Right kidney (tissue), 1 donor: ENCODE measurements at regions not wholly inside any gene's neighbourhood (a gene's known extent, or its start where the extent isn't known, plus 50 kb on each side); places are given as distances from the start of the nearest gene placed in this dataset.

ENCODE experiments used
- DNase-seq: peaks from one replicate; pipeline ENCODE4 v3.0.0-alpha.2; 2016

DNA sequence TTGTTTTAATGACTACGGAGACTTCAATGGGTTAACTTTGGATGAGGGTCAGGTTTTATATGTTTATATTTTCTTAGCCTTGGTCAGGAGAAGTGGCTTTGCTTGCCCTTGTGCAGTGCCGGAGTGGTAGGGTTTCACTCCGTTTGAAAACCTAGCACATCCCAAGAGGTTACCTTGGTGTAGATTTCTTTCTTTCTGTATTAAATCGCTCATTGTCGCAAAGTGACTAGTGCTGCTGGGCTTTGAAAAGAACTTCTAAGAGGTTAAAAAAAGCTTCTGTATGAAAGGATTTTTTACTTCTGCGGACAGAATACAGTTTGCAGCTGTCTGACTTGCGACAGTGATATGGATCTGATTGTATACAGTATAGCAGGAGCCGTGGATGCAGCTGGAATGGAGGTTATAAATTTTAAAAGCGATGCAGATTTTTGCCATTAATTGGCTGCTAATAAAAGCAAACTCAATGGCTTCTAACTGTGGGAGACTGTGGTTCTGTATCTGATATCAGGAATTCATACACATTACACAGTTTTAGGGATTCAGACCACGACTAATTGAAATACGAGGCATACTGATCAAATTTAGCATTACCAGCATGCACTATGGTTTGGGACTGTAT is 340.9 kb upstream of the PITX2 start:
- DNase-seq: no peak

DNA sequence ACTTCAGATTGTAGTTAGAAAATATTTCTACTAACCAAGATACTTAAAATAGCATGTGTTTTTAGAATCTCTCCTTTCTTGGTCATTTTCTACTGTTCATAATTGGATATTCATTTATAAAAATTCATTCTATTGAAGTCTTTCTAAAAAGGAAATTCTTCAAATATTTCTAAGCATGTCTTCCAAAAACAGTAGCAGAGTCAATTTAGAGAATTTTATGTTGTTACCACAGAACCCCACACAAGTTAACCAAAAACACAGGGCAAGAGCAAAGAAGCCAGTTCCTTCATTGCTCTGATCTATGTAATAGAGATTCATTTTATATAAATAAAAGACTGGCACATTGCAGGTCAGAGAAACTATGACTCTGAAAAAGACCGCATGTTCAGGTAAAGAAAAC is 345.1 kb upstream of the PITX2 start:
- no peak for DNase-seq

DNA sequence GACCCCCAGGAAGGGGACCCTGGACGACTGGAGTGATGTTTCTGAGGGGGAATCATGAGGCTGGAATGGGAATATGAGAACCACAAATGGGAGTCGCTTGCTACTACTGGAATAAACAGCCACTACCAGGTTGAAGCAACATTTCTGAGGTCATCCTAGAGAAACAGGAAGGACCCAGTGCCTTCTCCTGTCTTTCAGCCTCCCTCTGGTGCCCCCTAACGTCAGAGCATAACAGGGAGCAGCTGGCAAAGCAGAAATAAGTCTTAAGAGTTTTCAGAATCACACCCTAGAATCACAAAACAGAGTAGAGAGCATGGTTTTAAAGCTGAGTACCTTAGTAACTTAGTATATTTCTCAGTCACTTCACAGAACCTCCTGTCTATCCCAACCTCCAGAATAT is 347.8 kb upstream of the PITX2 start:
- no peak for DNase-seq

DNA sequence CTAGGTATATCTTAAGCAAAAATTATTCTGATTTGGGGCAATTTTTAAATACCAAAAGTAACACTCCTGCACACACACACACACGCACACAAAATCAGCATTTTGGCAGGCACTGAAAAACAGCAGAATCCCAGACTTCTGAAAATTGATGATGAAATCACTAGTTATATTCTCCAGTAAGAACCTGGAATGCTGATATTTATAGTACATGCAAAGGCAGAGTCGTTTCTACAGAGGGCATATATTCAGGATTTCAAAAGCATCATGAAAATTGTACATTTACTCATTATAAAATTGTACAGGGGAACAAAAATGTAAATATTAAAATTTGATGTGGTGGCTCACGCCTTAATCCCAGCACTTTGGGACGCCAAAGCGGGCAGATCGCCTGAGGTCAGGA is 352.5 kb upstream of the PITX2 start:
- DNase-seq: no peak

DNA sequence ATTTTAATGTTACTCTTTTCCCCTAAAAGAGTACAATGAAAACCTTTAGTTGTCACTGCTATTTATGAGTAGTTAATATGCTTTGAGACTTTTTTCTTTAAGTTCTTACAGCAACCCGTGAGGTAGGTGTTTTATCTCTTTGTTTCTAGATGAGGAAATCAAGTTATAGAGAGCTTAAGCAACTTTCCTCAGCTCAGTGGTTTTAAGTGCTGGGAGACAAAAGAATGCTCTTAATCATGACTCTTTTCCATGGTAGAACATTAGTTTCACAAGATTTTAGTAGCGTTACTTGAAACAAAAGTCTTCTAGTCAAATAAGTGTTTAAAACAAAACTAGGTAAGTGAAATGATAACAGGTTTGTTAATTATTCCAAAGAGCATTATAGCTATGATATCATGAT is 354.7 kb upstream of the PITX2 start:
- DNase-seq: no peak

DNA sequence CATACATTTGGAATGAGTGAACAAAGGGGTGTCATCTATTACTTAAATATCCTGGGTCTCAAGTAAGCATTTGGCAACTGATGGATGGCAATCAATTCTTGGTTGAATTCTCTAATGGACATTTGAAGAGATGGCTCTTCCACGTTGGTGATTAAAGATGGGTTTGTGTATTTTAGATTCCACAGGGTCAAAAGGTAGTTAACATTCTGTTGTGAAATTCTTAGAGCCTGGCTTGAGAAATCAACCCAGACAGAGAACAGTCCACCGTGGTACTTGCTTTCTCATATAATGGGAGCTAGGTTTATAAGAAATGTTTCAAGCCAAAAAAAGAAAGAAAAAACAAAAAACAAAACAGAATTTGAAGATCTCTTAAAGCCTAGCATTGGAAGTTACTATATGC is 355.9 kb upstream of the PITX2 start:
- no peak for DNase-seq

DNA sequence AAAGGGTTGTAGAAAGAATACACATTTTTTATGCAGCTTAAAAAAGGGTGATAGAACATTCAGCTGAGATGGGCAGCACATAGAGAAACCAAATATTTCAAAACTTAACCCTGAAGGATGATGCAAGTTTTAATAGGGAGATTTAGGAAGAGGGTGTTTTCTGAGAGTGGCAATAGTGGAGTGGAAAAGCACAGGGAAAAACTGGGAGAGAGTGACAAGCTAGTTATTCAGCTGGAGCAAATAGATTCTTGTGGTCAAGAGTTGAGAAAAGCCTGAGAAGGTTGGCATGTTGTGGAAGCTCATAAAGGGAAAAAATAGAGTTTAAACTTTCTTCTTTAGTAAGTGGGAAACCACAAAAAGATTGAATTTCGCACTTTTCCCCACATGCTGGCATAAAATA is 359.6 kb upstream of the PITX2 start:
- no peak for DNase-seq

DNA sequence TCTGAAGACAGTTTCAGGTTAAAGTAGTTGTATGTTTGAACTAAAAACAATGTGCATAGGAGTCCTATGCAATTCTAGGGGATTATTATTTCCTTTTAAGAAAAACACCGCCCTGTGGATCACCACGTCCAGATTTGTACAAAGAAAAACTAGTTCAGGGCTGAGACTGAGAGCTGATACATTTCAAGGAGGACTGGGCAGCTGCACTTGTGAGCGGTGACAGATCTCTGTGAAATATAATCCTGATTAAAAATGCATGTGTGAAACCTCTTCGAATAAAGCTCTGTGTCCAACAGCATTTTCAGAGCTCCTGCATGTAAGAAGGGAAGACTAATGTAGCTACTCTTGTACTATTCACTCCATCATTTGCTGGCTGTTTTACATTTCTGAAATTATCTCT is 365.8 kb upstream of the PITX2 start:
- no peak for DNase-seq

DNA sequence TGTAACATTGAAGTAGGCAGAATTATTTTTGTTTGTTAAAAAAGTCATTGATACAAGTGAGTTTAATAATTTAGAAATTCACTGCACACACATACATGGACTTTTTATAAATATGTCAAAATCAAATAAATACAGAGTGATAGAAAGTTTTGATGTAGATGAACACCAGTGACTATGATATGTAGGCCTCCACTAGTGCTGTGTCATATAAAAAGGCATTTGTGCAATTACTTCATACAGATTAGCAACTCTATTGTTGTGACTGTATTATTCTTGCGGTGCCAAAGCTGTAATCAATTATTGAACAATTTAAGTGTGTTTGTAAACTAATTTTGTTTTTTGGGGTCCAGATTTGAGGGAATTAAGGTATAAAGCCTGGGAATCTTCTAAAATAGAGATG is 366.2 kb upstream of the PITX2 start:
- DNase-seq: no peak

DNA sequence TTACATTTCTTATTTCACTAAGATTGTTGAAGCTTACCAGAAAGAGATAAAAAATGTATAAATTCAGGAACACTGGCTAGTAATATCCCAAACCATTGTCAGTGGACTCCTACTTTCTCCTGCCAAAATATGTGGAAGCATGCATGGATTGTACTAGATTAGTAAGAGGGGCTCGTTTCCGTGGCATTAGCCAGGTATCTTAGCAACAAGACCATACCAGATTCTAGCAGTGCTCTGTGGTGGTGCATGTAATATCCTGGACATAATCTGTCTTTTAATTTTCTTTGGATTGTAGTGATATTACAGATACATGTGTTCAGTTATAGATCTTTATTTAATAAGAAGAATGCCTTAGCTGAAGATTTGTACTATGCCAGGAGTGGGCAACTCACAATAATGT is 371.9 kb upstream of the PITX2 start:
- DNase-seq: no peak

DNA sequence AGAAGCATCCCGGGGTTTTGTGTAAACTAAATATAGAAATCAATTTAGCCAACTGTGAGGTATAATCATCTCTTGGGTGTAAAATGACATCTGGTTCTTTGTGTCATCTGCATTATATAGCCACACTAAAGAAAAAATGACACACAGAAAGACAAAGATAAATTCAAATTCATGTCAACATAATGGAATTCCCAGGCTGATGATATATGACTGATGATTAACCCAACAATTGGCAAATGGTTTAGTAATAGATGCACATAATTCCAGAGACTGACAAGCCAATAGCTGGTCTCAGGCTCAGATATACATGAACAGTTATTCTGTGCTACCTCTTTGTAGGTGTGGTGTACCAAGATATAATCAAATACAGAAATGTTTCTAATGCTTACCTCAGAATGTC is 375.4 kb upstream of the PITX2 start:
- DNase-seq: no peak

DNA sequence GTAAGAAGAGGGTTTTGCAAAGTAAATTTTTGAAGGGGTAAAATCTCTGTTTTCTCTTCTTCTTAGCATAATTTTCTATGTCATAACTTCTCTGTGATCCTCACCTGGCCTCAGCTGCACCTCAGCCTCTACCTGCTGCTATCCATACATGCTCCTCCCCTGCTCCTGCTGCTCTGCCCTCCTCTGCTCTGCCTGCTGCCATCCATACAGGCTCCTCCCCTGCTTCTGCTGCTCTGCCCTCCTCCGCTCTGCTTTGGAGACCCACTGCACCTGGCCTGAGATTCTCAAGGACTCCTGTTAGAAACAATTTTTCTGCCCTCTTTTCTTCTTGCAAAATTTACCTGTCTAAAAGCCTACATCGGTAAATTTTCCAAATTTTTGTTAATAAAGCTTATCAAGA is 388.6 kb upstream of the PITX2 start:
- DNase-seq: no peak

DNA sequence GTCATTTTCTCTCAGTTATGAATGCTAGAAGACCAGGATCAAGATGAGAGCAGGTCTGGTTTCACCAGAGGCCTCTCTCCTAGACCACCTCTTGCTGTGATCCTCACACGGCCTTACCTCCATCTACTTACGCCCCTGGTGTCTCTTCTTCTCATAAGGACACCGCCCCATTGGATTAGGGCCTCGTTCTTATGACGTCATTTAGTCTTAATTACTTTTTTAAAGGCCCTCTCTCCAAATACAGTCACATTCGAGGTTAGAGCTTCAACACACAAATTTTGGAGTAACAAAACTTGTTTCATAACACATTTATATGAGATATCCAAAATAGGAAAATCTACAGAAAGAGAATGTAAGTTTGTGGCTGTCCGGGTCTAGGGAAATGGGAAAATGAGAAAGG is 391.0 kb upstream of the PITX2 start:
- DNase-seq: no peak

DNA sequence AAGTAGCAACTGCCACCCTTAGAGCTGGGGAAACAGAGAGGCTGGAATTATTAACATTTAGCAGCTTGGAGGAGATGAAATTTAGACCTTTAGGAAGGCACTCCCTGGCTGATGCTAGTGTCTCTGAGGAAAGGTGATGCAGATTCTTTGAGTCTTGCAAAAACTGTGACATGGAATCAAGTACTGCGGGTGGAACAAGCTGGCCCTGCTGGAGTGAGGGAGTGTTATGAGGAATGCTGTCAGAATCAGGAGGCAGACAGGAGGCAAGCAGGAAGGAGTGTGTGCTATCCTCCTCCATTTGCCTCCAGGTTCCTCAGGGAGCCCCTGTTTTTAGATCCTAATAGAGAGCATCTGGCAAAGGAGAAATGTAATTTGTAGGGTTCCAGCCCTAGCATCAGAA is 391.7 kb upstream of the PITX2 start:
- no peak for DNase-seq

DNA sequence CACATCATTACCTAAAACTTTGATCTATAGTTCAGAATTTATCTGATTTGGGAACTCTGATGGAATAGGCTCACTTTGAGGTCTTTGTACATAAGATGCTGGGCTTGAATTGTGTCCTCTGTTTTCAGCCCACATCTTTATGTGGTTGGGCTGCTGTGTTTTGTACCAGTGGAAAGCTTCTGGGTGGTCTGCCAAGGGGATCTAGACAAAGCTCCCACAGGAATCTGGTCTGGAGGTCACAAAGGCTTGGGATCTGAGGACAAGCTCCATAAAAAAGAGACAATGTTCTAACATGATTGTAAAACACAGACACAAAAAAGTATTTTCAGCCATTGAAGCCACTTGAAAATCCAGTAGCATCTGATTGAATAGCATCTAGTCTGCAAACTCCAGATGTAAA is 393.5 kb upstream of the PITX2 start:
- no peak for DNase-seq

DNA sequence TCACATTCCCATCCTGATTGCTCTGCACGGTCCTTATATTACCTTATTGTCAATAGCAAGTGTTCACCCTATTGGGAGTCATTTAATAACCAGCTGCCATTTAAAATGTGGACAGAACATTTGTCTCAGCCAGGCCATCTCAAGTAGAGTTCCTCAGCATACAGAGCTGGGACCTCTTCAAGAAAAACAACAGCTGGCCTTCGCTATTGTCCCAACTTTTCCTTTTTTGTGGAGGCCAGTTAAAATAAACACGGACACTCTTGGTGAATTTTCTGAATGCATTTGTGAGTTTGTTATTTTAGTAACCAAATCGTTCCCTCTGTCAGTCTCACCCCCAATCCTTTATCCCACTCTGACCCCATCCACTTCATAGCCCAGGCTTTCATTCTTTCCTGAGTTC is 395.3 kb upstream of the PITX2 start:
- DNase-seq: no peak

DNA sequence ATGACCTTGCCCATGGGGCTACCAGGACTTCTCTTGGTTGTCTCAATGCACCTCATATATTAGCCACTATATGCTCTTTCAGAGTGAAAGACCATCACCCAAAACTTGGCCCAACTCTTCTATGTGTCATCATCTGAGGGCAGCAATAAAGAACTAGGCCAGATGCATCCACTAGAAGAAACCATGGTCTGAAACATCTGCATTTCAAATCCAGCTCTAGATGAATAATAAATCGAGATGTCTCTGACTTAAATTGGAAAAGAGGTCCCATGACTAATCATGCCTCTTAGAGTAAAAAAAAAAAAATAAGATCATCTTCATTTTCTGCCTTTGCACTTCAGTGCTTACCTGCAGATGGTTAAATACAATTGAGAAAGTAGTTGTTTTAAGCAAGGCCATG is 397.6 kb upstream of the PITX2 start:
- DNase-seq: no peak

DNA sequence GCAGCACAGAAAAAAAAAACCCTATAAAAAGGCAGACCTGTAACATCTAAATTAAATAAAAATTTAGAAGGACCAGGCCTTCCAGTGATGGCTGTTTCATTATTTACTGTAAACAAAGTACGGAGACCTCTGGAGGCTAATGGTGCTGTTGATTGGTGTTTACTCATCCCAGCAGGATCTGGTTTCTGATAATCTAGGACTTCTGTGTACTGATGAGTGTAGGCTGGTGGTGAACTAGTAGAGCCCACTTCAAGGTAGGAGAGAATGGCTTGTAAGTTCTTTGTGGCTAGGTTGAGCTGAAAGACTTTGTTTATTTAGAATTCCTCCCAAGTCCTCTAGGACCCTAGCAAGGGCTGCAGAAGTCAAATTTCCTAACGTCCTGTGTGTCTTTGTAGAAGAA is 398.1 kb upstream of the PITX2 start:
- no peak for DNase-seq

DNA sequence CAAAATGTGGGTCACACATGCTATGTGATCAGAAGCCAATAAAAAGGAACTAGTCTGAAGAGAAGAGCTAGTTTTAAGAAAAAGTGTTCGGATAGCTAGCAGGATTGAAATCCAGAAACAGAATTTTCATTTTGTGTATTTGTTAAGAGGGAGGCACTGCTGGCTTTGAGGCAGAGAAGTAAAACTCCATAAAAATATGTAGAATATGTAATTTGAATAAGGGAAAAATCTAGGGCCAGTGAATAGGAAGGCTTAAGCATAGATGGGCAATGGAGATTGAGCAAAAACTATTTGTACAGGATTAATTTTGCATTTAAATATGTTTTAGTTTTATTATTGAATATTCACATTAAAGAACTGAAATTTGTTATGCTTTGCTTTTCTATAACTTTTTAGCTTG is 399.9 kb upstream of the PITX2 start:
- DNase-seq: no peak

DNA sequence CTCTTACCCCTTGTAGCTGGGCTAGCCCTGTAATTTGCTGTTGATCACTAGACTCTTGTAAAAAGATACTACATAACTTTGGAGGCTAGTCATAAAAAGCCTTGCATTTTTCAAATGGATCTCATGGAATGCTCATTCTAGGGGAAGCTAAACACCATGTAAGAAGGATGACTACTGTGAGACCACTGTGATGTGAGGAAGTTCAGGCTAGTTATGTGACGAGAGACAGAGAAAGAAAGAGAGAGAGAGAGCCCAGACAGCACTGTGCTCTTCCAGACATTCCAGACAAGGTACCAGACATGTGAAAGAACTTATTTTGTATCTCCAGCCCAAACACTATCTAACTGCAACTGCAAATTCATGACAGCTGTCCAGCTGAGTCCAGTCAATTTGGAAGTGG is 404.6 kb upstream of the PITX2 start:
- no peak for DNase-seq

DNA sequence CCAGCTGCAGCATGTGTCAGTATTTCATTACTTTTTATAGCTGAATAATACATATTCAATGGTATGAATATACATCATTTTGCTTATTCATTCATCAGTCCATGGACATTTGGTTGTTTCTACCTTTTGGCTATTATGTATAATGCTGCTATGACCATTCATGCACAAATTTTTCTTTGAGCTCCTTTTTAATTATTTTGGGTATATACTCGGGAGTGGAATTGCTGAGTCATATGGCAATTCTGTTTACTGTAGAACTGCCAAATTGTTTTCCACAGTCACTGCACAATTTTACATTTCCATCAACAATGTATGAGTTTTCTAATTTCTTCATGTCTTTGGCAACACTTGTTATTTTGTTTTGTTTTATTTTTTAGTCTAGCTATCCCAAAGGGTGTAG is 405.9 kb upstream of the PITX2 start:
- no peak for DNase-seq

DNA sequence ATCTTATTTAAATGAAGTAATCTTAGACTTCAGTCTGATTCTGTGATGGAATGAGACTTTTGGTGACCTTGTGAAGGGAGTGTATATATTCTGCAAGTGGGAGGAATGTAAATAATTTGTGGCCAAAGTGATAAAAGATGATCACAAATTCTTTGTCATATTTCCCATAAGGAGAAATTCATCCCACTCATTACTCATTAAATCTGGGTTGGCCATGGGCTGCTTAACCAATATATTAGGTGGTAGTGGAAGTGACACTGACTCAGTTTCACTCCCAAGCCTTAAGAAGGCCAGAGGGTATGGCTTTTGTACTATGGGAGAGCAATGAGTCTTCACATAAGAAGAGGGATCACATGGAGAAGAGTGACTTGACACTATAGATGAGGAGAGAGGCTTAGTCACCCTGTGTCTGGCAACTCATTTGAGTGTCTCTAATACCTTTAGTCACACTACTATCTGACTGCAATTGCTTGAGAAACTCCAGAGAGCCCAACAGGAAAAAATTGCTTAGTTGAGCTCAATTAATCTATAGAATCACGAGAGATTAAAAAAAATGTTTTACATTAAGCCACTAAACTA is 408.2 kb upstream of the PITX2 start:
- DNase-seq: no peak

DNA sequence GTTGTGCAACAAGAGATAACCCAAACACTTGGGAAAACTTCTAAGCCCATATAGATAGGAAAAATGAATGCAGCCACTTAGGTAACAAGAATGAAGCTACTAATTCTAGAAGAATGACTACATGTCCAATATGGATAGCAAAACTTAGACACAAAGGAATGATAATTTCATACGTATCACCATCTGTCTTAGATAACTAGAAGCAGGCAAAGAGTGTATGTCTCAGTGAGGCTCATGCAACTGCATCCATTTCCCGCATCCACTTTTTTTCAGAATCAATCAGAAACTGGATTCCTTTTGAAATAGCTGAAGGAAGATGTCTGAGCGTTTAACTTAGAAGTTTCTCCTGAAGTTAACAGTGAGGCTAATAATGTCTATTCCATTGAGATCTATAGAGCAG is 408.7 kb upstream of the PITX2 start:
- no peak for DNase-seq

DNA sequence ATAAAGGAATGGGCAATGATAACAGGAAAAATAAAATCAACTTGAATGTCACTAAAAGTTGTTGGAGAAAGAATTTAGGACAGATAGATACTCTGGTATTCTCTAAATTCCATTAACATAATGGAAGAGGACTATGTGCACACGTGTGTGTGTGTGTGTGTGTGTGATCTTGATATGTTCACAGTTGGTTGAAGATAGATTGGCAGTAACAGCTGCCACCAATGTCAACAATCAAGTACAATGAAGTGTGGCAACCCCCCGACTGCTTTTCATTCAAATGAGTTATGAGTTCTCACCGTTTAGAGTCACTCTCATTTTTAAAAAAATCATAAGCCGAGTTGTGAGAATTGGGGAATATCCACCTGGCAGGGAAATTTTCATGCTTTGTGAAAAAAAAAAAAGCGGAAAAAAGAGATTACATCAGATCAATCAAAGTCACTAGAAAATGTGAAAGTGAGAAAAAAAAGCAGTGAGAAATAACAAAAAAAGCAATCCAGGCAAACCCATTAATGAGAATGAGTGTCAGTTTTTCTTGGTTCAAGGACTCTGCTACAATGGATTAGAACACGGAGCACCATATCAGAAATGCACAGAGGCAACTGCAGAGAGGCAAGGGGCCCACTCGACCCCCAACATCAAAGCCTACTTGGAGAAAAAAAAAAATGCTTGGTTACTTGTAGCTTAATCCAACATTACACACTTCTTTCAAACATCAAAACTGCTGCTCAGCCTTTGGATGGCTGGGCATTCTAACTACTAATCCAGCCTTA is 414.9 kb upstream of the PITX2 start:
- no peak for DNase-seq
